ENCODE measurements at regions not wholly inside any gene's neighbourhood (a gene's known extent, or its start where the extent isn't known, plus 50 kb on each side); places are given as distances from the start of the nearest gene placed in this dataset.

GRCh38 chr5:38669361-38669880 lies 113.0 kb upstream of the LIFR start:
- Histone ChIP-seq H3K4me3 (replicated peaks in 1 of 3; ENCODE audit: insufficient read depth in 1 of 3, low read depth in 1 of 3, low read length in 3 of 3) (no peak overlapping the region), H2AFZ (ENCODE audit: low read depth, low read length) (no peak overlapping the region), H3K9ac (replicated peaks; ENCODE audit: extremely low read depth, insufficient read depth, low read length) (no peak overlapping the region), H3K36me3 (ENCODE audit: control insufficient read depth in 2 of 2, extremely low read depth in 1 of 2, insufficient read depth in 2 of 2, low read length in 2 of 2) (no peaks in the 10 kb centered on the region), H3K27me3 (ENCODE audit: control insufficient read depth in 2 of 2, insufficient read depth in 2 of 2, low read length in 2 of 2) (no peaks in the 10 kb centered on the region), H3K9me3 (replicated peaks; ENCODE audit: control insufficient read depth, insufficient read depth, low read length) (no peaks in the 10 kb centered on the region), H4K20me1 (replicated peaks; ENCODE audit: control insufficient read depth, extremely low read depth, insufficient read depth, low read length) (no peaks in the 10 kb centered on the region), H3K79me2 (ENCODE audit: control insufficient read depth, insufficient read depth, low read length) (no peaks in the 10 kb centered on the region), H3K4me1 (ENCODE audit: control insufficient read depth, extremely low read depth, insufficient read depth, low read length) (no peaks in the 10 kb centered on the region), H3K4me2 (ENCODE audit: insufficient read depth, low read length) (no peak overlapping the region), H3K27ac (ENCODE audit: insufficient read depth, low read depth, low read length) (no peak overlapping the region), H3K9me1 (replicated peaks; ENCODE audit: control insufficient read depth, extremely low read depth, insufficient read depth, low read length) (no peaks in the 10 kb centered on the region)
- FAIRE-seq = no peak
- TF ChIP-seq POLR2AphosphoS5 (IDR thresholded peaks at IDR 0.05; ENCODE audit: insufficient read depth, low read depth, low read length) = no peak
- TF ChIP-seq POLR2A (IDR thresholded peaks at IDR 0.05; ENCODE audit: low read depth, low read length) = no peak
- no peak for TF ChIP-seq MYC (IDR thresholded peaks at IDR 0.05; ENCODE audit: low read depth, low read length)
- no peak for TF ChIP-seq EZH2 (IDR thresholded peaks at IDR 0.05; ENCODE audit: borderline replicate concordance, low read depth, low read length, severe bottlenecking)
- no peak for TF ChIP-seq CTCF (IDR thresholded peaks at IDR 0.05; ENCODE audit: extremely low read depth in 1 of 2, insufficient read depth in 1 of 2, low read depth in 1 of 2, low read length in 2 of 2)
- TF ChIP-seq FOS (IDR thresholded peaks at IDR 0.05; ENCODE audit: borderline replicate concordance, insufficient read depth, low read length) = no peak
- TF ChIP-seq GATA2 (IDR thresholded peaks at IDR 0.05; ENCODE audit: insufficient read depth, insufficient read length, low read depth, low read length) = no peak
- no peak for TF ChIP-seq MAX (IDR thresholded peaks at IDR 0.05; ENCODE audit: insufficient read depth, insufficient read length)
- no peak for TF ChIP-seq JUN (IDR thresholded peaks at IDR 0.05; ENCODE audit: borderline replicate concordance, insufficient read depth, insufficient read length, low read depth)
- intact Hi-C loops (cut with micrococcal nuclease) (loop anchor here (5.0 kb wide), 1 partner anchor 402 kb away; no protein-coding TSS in a partner anchor), dilution Hi-C loops (cut with MboI; ENCODE audit: extremely low pct_ligation_motif_present, low sequenced_read_pairs) (no loop called here)
- ChIA-PET POLR2A (no interaction called here), CTCF (interaction anchor here (1.0 to 8.0 kb wide), 5 partner anchors 11 to 249 kb away, joined by 3 to 184 read pairs (median 7); no protein-coding TSS in a partner anchor)
- no TSS peak for BruUV-seq (replicated peaks)
- DNase-seq (ENCODE audit: low read depth, low spot score) = no peak
